Retinal pigment epithelial cell (primary cell): ENCODE measurements at regions not wholly inside any gene's neighbourhood (a gene's known extent, or its start where the extent isn't known, plus 50 kb on each side); places are given as distances from the start of the nearest gene placed in this dataset.

Experiments used
- DNase-seq: peaks from one replicate; pipeline ENCODE4 v3.0.0-alpha.2; 2010; ENCODE audit warnings: low read depth
- H3K4me3 ChIP-seq: 2 replicates; pipeline ENCODE4 v1.5.1; 2011; ENCODE audit warnings: mild to moderate bottlenecking, low read length, control low read depth, moderate library complexity
- TF ChIP-seq, protein P1 (sequence below): conservative IDR thresholded peaks from 2 replicates; pipeline ENCODE4 v1.5.1; 2011; ENCODE audit warnings: low read depth, low read length, control low read depth, inconsistent platforms

DNA sequence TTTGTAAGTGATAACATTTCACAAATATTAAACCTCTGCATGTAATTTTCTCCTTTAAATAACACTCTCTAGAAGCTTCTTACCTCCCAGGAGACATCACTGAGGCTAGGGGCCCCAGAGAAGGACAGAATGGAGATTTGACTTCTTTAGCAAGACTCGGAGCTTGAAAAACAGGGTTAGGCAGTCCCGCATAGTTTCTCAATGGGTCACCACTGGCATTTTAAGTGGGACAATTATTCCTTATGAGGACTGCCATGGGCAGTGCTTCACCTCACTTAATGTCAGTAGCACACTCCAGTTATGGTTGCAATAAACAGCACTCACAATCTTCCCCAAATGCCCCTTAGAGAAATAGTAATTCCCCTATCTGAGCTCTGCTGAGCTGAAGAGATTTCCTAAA lies 66.7 kb upstream of the NOCT start:
- TF ChIP-seq, protein P1, sequence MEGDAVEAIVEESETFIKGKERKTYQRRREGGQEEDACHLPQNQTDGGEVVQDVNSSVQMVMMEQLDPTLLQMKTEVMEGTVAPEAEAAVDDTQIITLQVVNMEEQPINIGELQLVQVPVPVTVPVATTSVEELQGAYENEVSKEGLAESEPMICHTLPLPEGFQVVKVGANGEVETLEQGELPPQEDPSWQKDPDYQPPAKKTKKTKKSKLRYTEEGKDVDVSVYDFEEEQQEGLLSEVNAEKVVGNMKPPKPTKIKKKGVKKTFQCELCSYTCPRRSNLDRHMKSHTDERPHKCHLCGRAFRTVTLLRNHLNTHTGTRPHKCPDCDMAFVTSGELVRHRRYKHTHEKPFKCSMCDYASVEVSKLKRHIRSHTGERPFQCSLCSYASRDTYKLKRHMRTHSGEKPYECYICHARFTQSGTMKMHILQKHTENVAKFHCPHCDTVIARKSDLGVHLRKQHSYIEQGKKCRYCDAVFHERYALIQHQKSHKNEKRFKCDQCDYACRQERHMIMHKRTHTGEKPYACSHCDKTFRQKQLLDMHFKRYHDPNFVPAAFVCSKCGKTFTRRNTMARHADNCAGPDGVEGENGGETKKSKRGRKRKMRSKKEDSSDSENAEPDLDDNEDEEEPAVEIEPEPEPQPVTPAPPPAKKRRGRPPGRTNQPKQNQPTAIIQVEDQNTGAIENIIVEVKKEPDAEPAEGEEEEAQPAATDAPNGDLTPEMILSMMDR, result no peak
- no peak overlapping the region for H3K4me3 ChIP-seq
- DNase-seq, result no peak

DNA sequence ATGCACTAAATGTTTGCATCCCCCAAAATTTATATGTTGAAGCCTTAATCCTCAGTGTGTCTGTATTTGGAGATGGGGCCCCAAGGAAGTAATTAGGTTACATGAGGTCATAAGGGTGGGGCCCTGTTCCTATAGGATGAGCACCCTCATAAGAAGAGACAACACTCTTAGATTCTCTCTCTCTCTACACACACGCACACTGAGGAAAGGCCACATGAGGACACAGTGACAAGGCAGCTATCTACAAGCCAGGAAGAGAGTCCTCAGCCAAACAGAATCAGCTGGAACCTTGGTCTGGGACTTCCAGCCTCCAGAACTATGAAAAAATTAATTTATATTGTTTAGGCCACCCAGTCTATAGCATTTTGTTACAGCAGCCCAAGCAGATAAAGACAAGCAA lies 69.3 kb upstream of the NOCT start:
- DNase-seq, result no peak
- TF ChIP-seq, protein P1, result no peak
- H3K4me3 ChIP-seq, result no peak overlapping the region

DNA sequence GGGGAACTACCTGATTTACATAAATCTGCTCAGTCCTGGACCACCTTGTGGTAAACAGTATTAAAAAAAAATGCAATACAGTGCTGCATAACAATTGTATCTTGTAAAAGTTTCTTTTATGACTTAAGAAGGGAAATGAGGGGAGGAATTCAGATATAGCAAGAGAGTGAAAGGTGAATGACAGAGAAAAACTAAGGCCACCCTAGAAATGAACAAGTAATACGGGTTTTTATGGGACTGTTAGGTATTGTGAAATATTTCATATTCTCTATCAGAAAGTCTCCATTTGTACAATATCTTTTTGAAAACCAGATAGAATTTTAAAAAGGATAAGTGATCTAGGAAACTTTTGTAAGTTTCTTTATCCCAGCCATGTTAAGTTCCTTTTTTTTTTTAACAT lies 69.7 kb upstream of the NOCT start:
- TF ChIP-seq, protein P1, result no peak
- no peak overlapping the region for H3K4me3 ChIP-seq
- no peak for DNase-seq

DNA sequence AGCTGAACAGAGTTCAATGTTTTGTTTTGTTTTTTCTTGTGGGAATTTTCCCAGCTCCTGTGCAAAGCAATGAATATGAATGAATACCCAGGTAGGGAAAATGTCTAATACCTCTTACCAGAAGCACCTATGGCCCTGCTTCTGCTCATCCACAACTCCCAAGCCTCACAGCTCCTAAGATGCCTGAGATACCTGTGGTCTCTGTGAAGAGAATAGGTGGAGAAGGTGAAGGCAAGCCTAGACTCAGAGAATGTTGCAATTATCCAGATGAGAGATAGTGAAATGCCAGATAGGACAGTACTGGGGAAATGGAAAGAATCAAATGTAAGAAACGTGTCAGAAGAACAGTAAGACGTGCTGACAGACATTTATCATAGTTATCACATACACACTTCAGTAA lies 70.2 kb upstream of the NOCT start:
- H3K4me3 ChIP-seq, result no peak overlapping the region
- no peak for DNase-seq
- TF ChIP-seq, protein P1, result no peak

DNA sequence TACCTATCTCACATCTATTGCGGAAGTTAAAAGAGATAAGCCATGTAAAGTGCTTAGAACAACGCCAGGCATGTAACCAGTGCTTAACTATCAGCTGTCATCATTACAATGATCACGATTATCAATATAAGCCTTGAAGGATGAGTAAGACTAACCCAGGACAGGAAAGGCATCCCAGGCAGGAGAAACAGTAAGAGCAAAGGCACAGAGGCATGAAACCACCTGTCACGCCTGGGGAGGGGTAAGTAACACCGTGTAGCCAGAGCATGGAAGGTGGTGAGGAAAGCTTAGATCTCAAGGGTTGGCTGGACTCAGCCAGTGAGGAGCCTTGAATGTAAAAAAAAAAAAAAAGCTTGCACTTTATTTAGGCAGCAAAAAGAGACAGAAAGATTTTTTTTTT lies 71.7 kb upstream of the NOCT start:
- H3K4me3 ChIP-seq, result no peak overlapping the region
- TF ChIP-seq, protein P1, result no peak
- no peak for DNase-seq

DNA sequence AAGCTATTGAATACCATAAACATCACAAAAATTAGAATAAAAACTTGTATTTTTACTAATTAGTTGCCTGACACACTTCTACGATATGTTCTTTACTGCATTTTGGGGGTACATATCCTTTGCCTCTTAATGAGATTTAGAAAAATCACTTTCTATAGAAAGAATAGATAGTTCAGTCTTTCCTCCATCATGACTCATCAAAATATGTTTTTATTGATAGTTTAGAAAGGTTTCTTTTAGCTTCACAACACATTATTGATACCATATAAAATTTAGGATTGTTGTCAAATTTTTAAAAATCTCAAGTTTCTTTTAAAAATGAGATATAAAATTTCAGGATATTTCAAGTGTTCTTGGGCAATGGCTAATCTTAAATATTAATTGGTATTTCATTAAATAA lies 74.5 kb upstream of the NOCT start:
- TF ChIP-seq, protein P1, result no peak
- no peak overlapping the region for H3K4me3 ChIP-seq
- DNase-seq, result no peak

DNA sequence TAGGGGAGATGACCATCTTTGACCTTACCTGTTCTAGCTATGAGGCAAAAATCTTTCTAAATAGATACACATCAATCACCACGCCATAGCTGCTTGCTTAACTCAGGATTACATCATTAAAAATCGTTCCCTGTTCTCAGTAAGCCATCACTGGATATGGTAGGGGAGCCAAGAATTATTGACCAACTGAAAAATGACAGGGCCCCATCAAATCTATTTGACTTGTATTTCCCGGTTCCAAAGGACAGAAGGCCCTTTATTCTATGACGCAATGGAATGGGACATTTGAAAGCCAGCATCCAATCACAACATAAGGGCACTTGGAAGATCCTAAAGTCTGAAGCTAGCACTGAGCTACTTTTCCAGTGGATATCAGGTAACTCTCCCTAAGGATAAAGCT lies 75.6 kb upstream of the NOCT start:
- no peak for DNase-seq
- TF ChIP-seq, protein P1, result no peak
- H3K4me3 ChIP-seq, result no peak overlapping the region
